HG02678 (cell line): ENCODE measurements at regions not wholly inside any gene's neighbourhood (a gene's known extent, or its start where the extent isn't known, plus 50 kb on each side); places are given as distances from the start of the nearest gene placed in this dataset.
"Not testable (repeated sequence)": the region's sequence is repeated elsewhere in the genome, so short reads cannot be mapped to it uniquely, and the experiment has no call there.

Experiments
- ATAC-seq: cut with Tn5 transposase; IDR thresholded peaks from one replicate; pipeline ENCODE4 v1.9.1; 2021; ENCODE audit warnings: mild to moderate bottlenecking, moderate library complexity; ENCODE audit not compliant: unreplicated experiment

GRCh38 chr4:83932750-83933391, 397.0 kb downstream of the GPAT3 start:
- no peak for ATAC-seq

- no peak for ATAC-seq
Observed at GRCh38 chr4:83931659-83932438, 395.9 kb downstream of the GPAT3 start.

GRCh38 chr4:83929550-83929949, 393.6 kb downstream of the GPAT3 start:
- ATAC-seq = no peak

- ATAC-seq = no peak
Observed at GRCh38 chr4:83926950-83927349, 391.0 kb downstream of the GPAT3 start.

GRCh38 chr4:83923341-83923740, 387.4 kb downstream of the GPAT3 start:
- ATAC-seq = no peak

- ATAC-seq = no peak
Observed at GRCh38 chr4:83922402-83922801, 386.5 kb downstream of the GPAT3 start.

- ATAC-seq = no peak
Observed at GRCh38 chr4:83921124-83921523, 385.2 kb downstream of the GPAT3 start.

- no peak for ATAC-seq
Observed at GRCh38 chr4:83920375-83920774, 384.5 kb downstream of the GPAT3 start.

- no peak for ATAC-seq
Observed at GRCh38 chr4:83917572-83917971, 381.7 kb downstream of the GPAT3 start.

- ATAC-seq = no peak
Observed at GRCh38 chr4:83910693-83911092, 374.8 kb downstream of the GPAT3 start.

GRCh38 chr4:83906561-83906960, 370.7 kb downstream of the GPAT3 start:
- ATAC-seq = no peak

- no peak for ATAC-seq
Observed at GRCh38 chr4:83905952-83906351, 370.0 kb downstream of the GPAT3 start.

- ATAC-seq = not testable (repeated sequence)
Observed at GRCh38 chr4:83903740-83904139, 367.8 kb downstream of the GPAT3 start.

- ATAC-seq = no peak
Observed at GRCh38 chr4:83894831-83895230, 358.9 kb downstream of the GPAT3 start.

- no peak for ATAC-seq
Observed at GRCh38 chr4:83890816-83891215, 354.9 kb downstream of the GPAT3 start.

GRCh38 chr4:83890231-83890630, 354.3 kb downstream of the GPAT3 start:
- ATAC-seq = no peak

GRCh38 chr4:83889802-83890201, 353.9 kb downstream of the GPAT3 start:
- ATAC-seq = no peak

GRCh38 chr4:83885256-83886182, 349.6 kb downstream of the GPAT3 start:
- no peak for ATAC-seq

GRCh38 chr4:83876047-83876446, 340.1 kb downstream of the GPAT3 start:
- ATAC-seq = no peak

GRCh38 chr4:83875437-83875836, 339.5 kb downstream of the GPAT3 start:
- ATAC-seq = no peak

GRCh38 chr4:83873996-83874395, 338.1 kb downstream of the GPAT3 start:
- ATAC-seq = no peak
